ENCODE measurements at regions not wholly inside any gene's neighbourhood (a gene's known extent, or its start where the extent isn't known, plus 50 kb on each side); places are given as distances from the start of the nearest gene placed in this dataset.

GRCh38 chr10:52483587-52483986 lies 169.5 kb downstream of the DKK1 start:
- TF ChIP-seq, protein P1, sequence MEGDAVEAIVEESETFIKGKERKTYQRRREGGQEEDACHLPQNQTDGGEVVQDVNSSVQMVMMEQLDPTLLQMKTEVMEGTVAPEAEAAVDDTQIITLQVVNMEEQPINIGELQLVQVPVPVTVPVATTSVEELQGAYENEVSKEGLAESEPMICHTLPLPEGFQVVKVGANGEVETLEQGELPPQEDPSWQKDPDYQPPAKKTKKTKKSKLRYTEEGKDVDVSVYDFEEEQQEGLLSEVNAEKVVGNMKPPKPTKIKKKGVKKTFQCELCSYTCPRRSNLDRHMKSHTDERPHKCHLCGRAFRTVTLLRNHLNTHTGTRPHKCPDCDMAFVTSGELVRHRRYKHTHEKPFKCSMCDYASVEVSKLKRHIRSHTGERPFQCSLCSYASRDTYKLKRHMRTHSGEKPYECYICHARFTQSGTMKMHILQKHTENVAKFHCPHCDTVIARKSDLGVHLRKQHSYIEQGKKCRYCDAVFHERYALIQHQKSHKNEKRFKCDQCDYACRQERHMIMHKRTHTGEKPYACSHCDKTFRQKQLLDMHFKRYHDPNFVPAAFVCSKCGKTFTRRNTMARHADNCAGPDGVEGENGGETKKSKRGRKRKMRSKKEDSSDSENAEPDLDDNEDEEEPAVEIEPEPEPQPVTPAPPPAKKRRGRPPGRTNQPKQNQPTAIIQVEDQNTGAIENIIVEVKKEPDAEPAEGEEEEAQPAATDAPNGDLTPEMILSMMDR (IDR thresholded peaks at IDR 0.05; ENCODE audit: control insufficient read depth, insufficient read depth, low read depth, low read length, missing control alignments), result no peak
- no peak for DNase-seq (ENCODE audit: low read depth)
- H3K4me3 ChIP-seq (ENCODE audit: control insufficient read depth, low read depth, low read length), result no peak overlapping the region

- no peak overlapping the region for H3K4me3 ChIP-seq (ENCODE audit: control insufficient read depth, low read depth, low read length)
- DNase-seq (ENCODE audit: low read depth), result no peak
- TF ChIP-seq, protein P1 (IDR thresholded peaks at IDR 0.05; ENCODE audit: control insufficient read depth, insufficient read depth, low read depth, low read length, missing control alignments), result no peak
These were observed 170.4 kb downstream of the DKK1 start for GRCh38 chr10:52484206-52485065.

DNA sequence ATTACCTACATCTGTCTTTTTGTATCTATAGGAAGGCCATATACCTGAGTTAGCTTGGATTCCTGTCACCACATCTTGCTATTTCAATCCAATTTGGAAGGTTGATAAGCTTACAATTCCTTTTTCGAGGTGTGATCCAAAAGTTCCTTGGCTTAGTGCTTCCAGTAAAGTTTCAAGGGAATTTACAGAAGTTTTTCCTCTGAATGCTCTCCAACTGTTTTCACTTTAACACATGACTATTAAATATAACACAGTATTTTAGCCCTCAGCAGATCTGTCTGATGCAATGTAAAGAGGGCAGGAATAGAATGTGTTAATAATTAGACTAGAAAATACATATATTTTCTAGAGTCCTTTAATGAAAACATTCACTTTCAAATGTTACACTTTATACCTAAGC lies 171.4 kb downstream of the DKK1 start:
- TF ChIP-seq, protein P1 (IDR thresholded peaks at IDR 0.05; ENCODE audit: control insufficient read depth, insufficient read depth, low read depth, low read length, missing control alignments), result no peak
- no peak for DNase-seq (ENCODE audit: low read depth)
- H3K4me3 ChIP-seq (ENCODE audit: control insufficient read depth, low read depth, low read length), result no peak overlapping the region

GRCh38 chr10:52486840-52487611 lies 172.9 kb downstream of the DKK1 start:
- H3K4me3 ChIP-seq (ENCODE audit: control insufficient read depth, low read depth, low read length), result no peak overlapping the region
- DNase-seq (ENCODE audit: low read depth), result peak; percentile 89
- TF ChIP-seq, protein P1 (IDR thresholded peaks at IDR 0.05; ENCODE audit: control insufficient read depth, insufficient read depth, low read depth, low read length, missing control alignments), result no peak

GRCh38 chr10:52488606-52489485 lies 174.8 kb downstream of the DKK1 start:
- no peak for DNase-seq (ENCODE audit: low read depth)
- TF ChIP-seq, protein P1 (IDR thresholded peaks at IDR 0.05; ENCODE audit: control insufficient read depth, insufficient read depth, low read depth, low read length, missing control alignments), result peak; percentile 46
- no peak overlapping the region for H3K4me3 ChIP-seq (ENCODE audit: control insufficient read depth, low read depth, low read length)
